Endothelial cell of umbilical vein (primary cell): ENCODE measurements at regions not wholly inside any gene's neighbourhood (a gene's known extent, or its start where the extent isn't known, plus 50 kb on each side); places are given as distances from the start of the nearest gene placed in this dataset.

ENCODE experiments used
- BruUV-seq: library from RNA; stranded (reverse); fragments of 400-500 nt; replicated peaks from 2 replicates; lab custom pipeline; 2021; lab: Mats Ljungman, UMichigan
- CTCF ChIA-PET: fragments of 300-600, 350-600 bp; sonication (Branson Sonifier 250); formaldehyde crosslinking; loops from one replicate; lab custom pipeline; 2021; ENCODE audit warnings: antibody characterized with exemption, inconsistent platforms; lab: Charles Lee
- POLR2A ChIA-PET: fragments of 300-600, 350-600 bp; sonication (Branson Sonifier 250); formaldehyde crosslinking; loops from one replicate; lab custom pipeline; 2021; ENCODE audit warnings: antibody characterized with exemption, inconsistent platforms; lab: Charles Lee
- DNase-seq: peaks from one replicate; pipeline ENCODE4 v3.0.0-alpha.2; 2011; ENCODE audit warnings: low read depth, low spot score
- FAIRE-seq: peaks from 2 replicates; lab custom pipeline; 2011; peaks lifted over from hg19 to GRCh38; lab: Jason Lieb, UNC
- H2AFZ ChIP-seq: 2 replicates; pipeline ENCODE4 v1.6.0; 2012; ENCODE audit warnings: low read depth, low read length, control low read depth, inconsistent platforms
- H3K27ac ChIP-seq: 2 replicates; pipeline ENCODE4 v1.5.1; 2011; ENCODE audit warnings: low read depth, mild to moderate bottlenecking, control low read depth, low read length, moderate library complexity; ENCODE audit not compliant: insufficient read depth
- H3K27me3 ChIP-seq, 2 experiments: 2 replicates each; pipeline versions ENCODE4 v1.6.0 to v1.6.1; 2011; ENCODE audit warnings: low read length in 2 of 2, mixed read lengths in 1 of 2; ENCODE audit not compliant: control insufficient read depth in 2 of 2, insufficient read depth in 2 of 2
- H3K36me3 ChIP-seq, 2 experiments: 2 replicates in 1 of 2; 3 replicates in 1 of 2; pipeline ENCODE4 v1.5.1; 2011; ENCODE audit warnings: low read length in 2 of 2, mild to moderate bottlenecking in 1 of 2, moderate library complexity in 1 of 2; ENCODE audit not compliant: control insufficient read depth in 2 of 2, insufficient read depth in 2 of 2; ENCODE audit errors: extremely low read depth in 1 of 2
- H3K4me1 ChIP-seq: 3 replicates; pipeline ENCODE4 v1.5.1; 2011; ENCODE audit warnings: mild to moderate bottlenecking, low read length; ENCODE audit not compliant: control insufficient read depth, insufficient read depth; ENCODE audit errors: extremely low read depth
- H3K4me2 ChIP-seq: 2 replicates; pipeline ENCODE4 v1.6.1; 2011; ENCODE audit warnings: low read length, control low read depth, mixed read lengths; ENCODE audit not compliant: insufficient read depth
- H3K4me3 ChIP-seq, 3 experiments: fragments of 200-600 bp in 1 of 3; sonication (generic), shearing (Covaris generic) in 1 of 3; replicated peaks in 1 of 3; 2 replicates each; pipeline ENCODE4 v1.5.1; 2011 to 2016; ENCODE audit warnings: control low read depth in 3 of 3, low read length in 3 of 3, mild to moderate bottlenecking in 2 of 3, inconsistent platforms in 1 of 3, low read depth in 1 of 3, moderate library complexity in 1 of 3; ENCODE audit not compliant: insufficient read depth in 1 of 3
- H3K79me2 ChIP-seq: 2 replicates; pipeline ENCODE4 v1.6.0; 2012; ENCODE audit warnings: low read length, inconsistent platforms; ENCODE audit not compliant: control insufficient read depth, insufficient read depth
- H3K9ac ChIP-seq: replicated peaks from 2 replicates; pipeline ENCODE3; 2011; ENCODE audit warnings: low read length, control low read depth; ENCODE audit not compliant: insufficient read depth; ENCODE audit errors: extremely low read depth
- H3K9me1 ChIP-seq: replicated peaks from 3 replicates; pipeline ENCODE4 v1.6.0; 2011; ENCODE audit warnings: mild to moderate bottlenecking, low read length; ENCODE audit not compliant: control insufficient read depth, insufficient read depth; ENCODE audit errors: extremely low read depth
- H3K9me3 ChIP-seq: replicated peaks from 2 replicates; pipeline ENCODE4 v1.5.1; 2012; ENCODE audit warnings: low read length, inconsistent platforms; ENCODE audit not compliant: control insufficient read depth, insufficient read depth
- H4K20me1 ChIP-seq: replicated peaks from 2 replicates; pipeline ENCODE3; 2011; ENCODE audit warnings: mild to moderate bottlenecking, low read length; ENCODE audit not compliant: control insufficient read depth, insufficient read depth; ENCODE audit errors: extremely low read depth
- EZH2 ChIP-seq: IDR thresholded peaks from 2 replicates; pipeline ENCODE4 v1.6.1; 2012; ENCODE audit warnings: borderline replicate concordance, low read depth, mild to moderate bottlenecking, moderate library complexity, low read length, inconsistent platforms; ENCODE audit not compliant: severe bottlenecking
- JUN ChIP-seq: IDR thresholded peaks from 2 replicates; pipeline ENCODE4 v1.6.1; 2011; ENCODE audit warnings: borderline replicate concordance, low read depth; ENCODE audit not compliant: insufficient read length, insufficient read depth
- MYC ChIP-seq: IDR thresholded peaks from one replicate; pipeline ENCODE4 v1.6.1; 2011; ENCODE audit warnings: mild to moderate bottlenecking, low read depth, low read length
- POLR2A ChIP-seq: IDR thresholded peaks from 2 replicates; pipeline ENCODE4 v1.6.1; 2012; ENCODE audit warnings: low read depth, mild to moderate bottlenecking, control low read depth, low read length
- POLR2AphosphoS5 ChIP-seq: IDR thresholded peaks from 2 replicates; pipeline ENCODE4 v1.6.1; 2012; ENCODE audit warnings: low read depth, mild to moderate bottlenecking, control low read depth, low read length, moderate library complexity; ENCODE audit not compliant: insufficient read depth
- dilution Hi-C: fragments of 300-500 bp; cut with MboI; formaldehyde crosslinking; loops from one replicate; pipeline ENCODE4 v1.15.0; 2019; ENCODE audit warnings: low sequenced_read_pairs; ENCODE audit not compliant: extremely low pct_ligation_motif_present
- intact Hi-C: fragments of 100-400 bp; cut with micrococcal nuclease; formaldehyde crosslinking; loops from one replicate; pipeline ENCODE4 v1.10.0; 2022
- TF ChIP-seq, protein P1 (sequence below): IDR thresholded peaks from 2 replicates; pipeline ENCODE4 v1.6.1; 2011; ENCODE audit not compliant: insufficient read depth, insufficient read length
- TF ChIP-seq, protein P2 (sequence below), 2 donors: IDR thresholded peaks; 1 replicate in 1 of 2; 2 replicates in 1 of 2; pipeline ENCODE4 v1.5.1; 2011; ENCODE audit warnings: low read length in 2 of 2, mild to moderate bottlenecking in 2 of 2, moderate library complexity in 2 of 2, control low read depth in 1 of 2, inconsistent platforms in 1 of 2, low read depth in 1 of 2; ENCODE audit not compliant: insufficient read depth in 1 of 2; ENCODE audit errors: extremely low read depth in 1 of 2

DNA sequence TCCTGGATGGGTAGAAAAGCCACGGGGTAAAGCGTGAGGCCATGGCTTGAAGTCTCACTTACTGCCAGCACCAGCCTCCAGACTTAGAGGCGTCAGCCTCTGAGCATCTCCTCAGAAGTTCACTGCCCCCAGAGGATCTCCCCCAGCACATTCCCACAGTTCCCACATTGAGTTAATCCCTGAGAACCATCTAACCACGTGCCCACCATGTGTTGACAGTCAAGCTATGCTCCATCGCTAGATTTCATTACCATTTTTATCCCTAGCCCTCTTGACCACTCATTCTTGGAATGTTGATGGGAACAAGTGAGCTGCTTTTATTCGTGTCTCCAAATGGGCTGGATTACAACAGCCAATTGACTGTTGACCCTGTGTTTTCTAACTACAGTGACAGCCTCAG, 283.3 kb upstream of the IRX1 start:
- Histone ChIP-seq H4K20me1 (no peaks in the 10 kb centered on the region), H2AFZ (no peak overlapping the region), H3K27me3 (no peaks in the 10 kb centered on the region), H3K79me2 (no peaks in the 10 kb centered on the region), H3K9me3 (peaks cover 10% of the 10 kb centered on the region), H3K27ac (no peak overlapping the region), H3K9me1 (no peaks in the 10 kb centered on the region), H3K9ac (no peak overlapping the region), H3K4me2 (no peak overlapping the region), H3K4me1 (no peaks in the 10 kb centered on the region), H3K4me3 (no peak overlapping the region), H3K36me3 (no peaks in the 10 kb centered on the region)
- no peak for TF ChIP-seq POLR2AphosphoS5
- no peak for TF ChIP-seq POLR2A
- TF ChIP-seq, protein P1, sequence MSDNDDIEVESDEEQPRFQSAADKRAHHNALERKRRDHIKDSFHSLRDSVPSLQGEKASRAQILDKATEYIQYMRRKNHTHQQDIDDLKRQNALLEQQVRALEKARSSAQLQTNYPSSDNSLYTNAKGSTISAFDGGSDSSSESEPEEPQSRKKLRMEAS = no peak
- BruUV-seq = no TSS peak
- FAIRE-seq (no peak), DNase-seq (no peak)
- dilution Hi-C loops (no loop called here), intact Hi-C loops (no loop called here)
- ChIA-PET POLR2A (no interaction called here), CTCF (no interaction called here)

DNA sequence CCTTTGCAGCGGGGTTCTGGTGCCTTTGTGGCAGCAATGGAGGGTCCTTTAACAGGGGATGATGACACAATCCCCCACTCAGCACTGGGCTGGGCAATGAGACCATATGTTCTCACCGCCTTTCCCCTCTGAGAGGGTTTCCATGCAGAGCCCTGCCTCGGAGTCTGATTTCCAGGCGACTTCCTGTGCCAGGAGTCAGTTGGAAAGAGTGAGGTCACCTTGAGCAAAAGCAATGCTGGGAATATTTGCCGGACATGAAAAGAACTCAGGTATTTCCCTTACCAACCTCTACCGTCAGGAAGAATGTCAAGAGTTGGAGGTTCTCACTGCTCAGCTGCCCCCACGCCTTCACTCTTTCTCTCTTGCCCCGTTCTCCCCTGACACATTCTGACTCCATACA, 284.2 kb upstream of the IRX1 start:
- BruUV-seq = no TSS peak
- CTCF ChIA-PET = no interaction called here
- FAIRE-seq = no peak

More for the DNA sequence above, 284.2 kb upstream of the IRX1 start:
- H3K9ac ChIP-seq = no peak overlapping the region
- DNase-seq = no peak
- peaks cover 12% of the 10 kb centered on the region for H3K9me3 ChIP-seq
- no peak overlapping the region for H2AFZ ChIP-seq
- POLR2A ChIA-PET = no interaction called here
- no peaks in the 10 kb centered on the region for H3K79me2 ChIP-seq
- no peaks in the 10 kb centered on the region for H4K20me1 ChIP-seq
- TF ChIP-seq MYC (no peak), JUN (no peak), POLR2AphosphoS5 (no peak), EZH2 (no peak)
- TF ChIP-seq, protein P1 = no peak
- TF ChIP-seq, protein P2, sequence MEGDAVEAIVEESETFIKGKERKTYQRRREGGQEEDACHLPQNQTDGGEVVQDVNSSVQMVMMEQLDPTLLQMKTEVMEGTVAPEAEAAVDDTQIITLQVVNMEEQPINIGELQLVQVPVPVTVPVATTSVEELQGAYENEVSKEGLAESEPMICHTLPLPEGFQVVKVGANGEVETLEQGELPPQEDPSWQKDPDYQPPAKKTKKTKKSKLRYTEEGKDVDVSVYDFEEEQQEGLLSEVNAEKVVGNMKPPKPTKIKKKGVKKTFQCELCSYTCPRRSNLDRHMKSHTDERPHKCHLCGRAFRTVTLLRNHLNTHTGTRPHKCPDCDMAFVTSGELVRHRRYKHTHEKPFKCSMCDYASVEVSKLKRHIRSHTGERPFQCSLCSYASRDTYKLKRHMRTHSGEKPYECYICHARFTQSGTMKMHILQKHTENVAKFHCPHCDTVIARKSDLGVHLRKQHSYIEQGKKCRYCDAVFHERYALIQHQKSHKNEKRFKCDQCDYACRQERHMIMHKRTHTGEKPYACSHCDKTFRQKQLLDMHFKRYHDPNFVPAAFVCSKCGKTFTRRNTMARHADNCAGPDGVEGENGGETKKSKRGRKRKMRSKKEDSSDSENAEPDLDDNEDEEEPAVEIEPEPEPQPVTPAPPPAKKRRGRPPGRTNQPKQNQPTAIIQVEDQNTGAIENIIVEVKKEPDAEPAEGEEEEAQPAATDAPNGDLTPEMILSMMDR (IDR thresholded peaks at IDR 0.05; ENCODE audit: extremely low read depth in 1 of 2, insufficient read depth in 1 of 2, low read depth in 1 of 2, low read length in 2 of 2) = no peak
- H3K4me2 ChIP-seq = no peak overlapping the region
- H3K9me1 ChIP-seq = no peaks in the 10 kb centered on the region
- intact Hi-C loops = no loop called here
- no peak overlapping the region for H3K4me3 ChIP-seq
- H3K27me3 ChIP-seq = no peaks in the 10 kb centered on the region
- no peak overlapping the region for H3K27ac ChIP-seq
- H3K4me1 ChIP-seq = no peaks in the 10 kb centered on the region
- no peaks in the 10 kb centered on the region for H3K36me3 ChIP-seq
- dilution Hi-C loops = no loop called here
